ENCODE measurements at regions not wholly inside any gene's neighbourhood (a gene's known extent, or its start where the extent isn't known, plus 50 kb on each side); places are given as distances from the start of the nearest gene placed in this dataset.
"Not testable (repeated sequence)": the region's sequence is repeated elsewhere in the genome, so short reads cannot be mapped to it uniquely, and the experiment has no call there.

- peaks cover 4% of the 10 kb centered on the region for H3K9me3 ChIP-seq (ENCODE audit: insufficient read depth, low read depth, low read length)
Observed at GRCh38 chr13:71291842-71292146, 575.2 kb downstream of the DACH1 start.

DNA sequence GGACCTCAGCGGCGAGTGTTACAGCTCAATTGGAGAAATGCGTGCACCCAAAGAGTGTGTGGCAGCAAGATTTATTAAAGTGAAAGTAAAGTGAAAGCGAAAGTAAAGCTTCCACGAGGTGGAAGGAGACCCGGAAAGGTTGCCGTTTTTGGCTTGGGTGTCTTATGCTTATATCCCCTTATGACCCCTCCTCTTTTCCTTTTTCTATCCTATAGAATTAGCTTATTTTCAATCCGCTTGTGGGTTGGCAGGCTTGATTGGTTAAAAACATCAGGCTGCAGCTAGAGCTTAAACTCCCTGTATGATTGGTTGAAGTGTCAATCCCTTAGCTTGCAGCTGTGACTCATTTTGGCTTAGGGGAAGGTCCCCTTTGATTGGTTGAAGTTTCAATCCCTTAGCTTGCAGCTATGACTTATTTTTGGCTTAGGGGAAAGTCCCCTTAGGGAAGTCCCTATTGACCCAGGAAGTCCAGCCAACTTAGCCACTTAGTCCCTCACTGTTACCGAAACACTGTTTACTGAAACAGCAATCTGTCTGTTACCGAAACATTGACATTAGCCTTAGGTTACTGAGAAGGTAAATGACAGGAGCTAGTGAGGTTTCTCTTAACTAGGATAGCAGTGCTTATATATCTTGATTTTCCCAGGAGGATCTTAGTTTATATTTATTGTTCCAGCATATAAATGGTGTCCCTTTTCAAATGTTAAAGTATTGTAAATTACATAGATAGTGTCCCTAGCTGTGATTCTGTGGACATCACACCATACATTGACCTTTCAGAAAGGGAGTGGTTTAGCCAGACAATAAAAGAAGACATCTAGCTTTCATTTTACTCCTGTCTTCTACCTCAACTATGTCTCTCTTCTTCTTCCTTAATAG lies 575.8 kb downstream of the DACH1 start:
- Histone ChIP-seq H3K4me2 (ENCODE audit: low read length) (peak overlapping the region; percentile 13), H3K27ac (ENCODE audit: low read depth, low read length) (no peak overlapping the region), H3K27me3 (ENCODE audit: insufficient read depth, low read length) (no peaks in the 10 kb centered on the region), H4K20me1 (ENCODE audit: insufficient read depth, low read length) (no peaks in the 10 kb centered on the region), H3K4me1 (ENCODE audit: insufficient read depth, low read length) (no peaks in the 10 kb centered on the region), H3K9me3 (ENCODE audit: insufficient read depth, low read depth, low read length) (peaks cover 4% of the 10 kb centered on the region), H3K79me2 (ENCODE audit: insufficient read depth, low read length) (no peaks in the 10 kb centered on the region), H3K9ac (ENCODE audit: low read length) (no peak overlapping the region), H3K4me3 (ENCODE audit: insufficient read depth, low read depth, low read length) (no peak overlapping the region), H2AFZ (ENCODE audit: low read depth, low read length) (peak overlapping the region; percentile 28), H3K36me3 (ENCODE audit: insufficient read depth, low read length) (no peaks in the 10 kb centered on the region)
- Mint-ChIP-seq H3K9me3 (ENCODE audit: unreplicated experiment) (peaks cover 2% of the 10 kb centered on the region), H3K27ac (ENCODE audit: unreplicated experiment) (no peak overlapping the region), H3K27me3 (ENCODE audit: low read depth, unreplicated experiment) (no peaks in the 10 kb centered on the region), H3K4me1 (ENCODE audit: low read depth, unreplicated experiment) (peaks cover 5% of the 10 kb centered on the region), H3K36me3 (ENCODE audit: low read depth, unreplicated experiment) (no peaks in the 10 kb centered on the region), H3K4me3 (ENCODE audit: unreplicated experiment) (no peak overlapping the region)
- TF ChIP-seq EZH2 (IDR thresholded peaks at IDR 0.05; ENCODE audit: insufficient read depth, low read length) (no peak), CTCF (IDR thresholded peaks at IDR 0.05; ENCODE audit: insufficient read depth, low read depth, low read length) (no peak)
- FAIRE-seq: no peak
- DNase-seq (ENCODE audit: low read depth): no peak

More at GRCh38 chr13:71291842-71292146, 575.2 kb downstream of the DACH1 start:
- Mint-ChIP-seq H3K27ac (ENCODE audit: unreplicated experiment) (no peak overlapping the region), H3K9me3 (ENCODE audit: unreplicated experiment) (peaks cover 2% of the 10 kb centered on the region), H3K4me1 (ENCODE audit: low read depth, unreplicated experiment) (peaks cover 5% of the 10 kb centered on the region), H3K4me3 (ENCODE audit: unreplicated experiment) (no peak overlapping the region), H3K27me3 (ENCODE audit: low read depth, unreplicated experiment) (no peaks in the 10 kb centered on the region), H3K36me3 (ENCODE audit: low read depth, unreplicated experiment) (no peaks in the 10 kb centered on the region)
- Histone ChIP-seq H3K4me1 (ENCODE audit: insufficient read depth, low read length) (no peaks in the 10 kb centered on the region), H3K27me3 (ENCODE audit: insufficient read depth, low read length) (no peaks in the 10 kb centered on the region), H3K27ac (ENCODE audit: low read depth, low read length) (no peak overlapping the region), H4K20me1 (ENCODE audit: insufficient read depth, low read length) (no peaks in the 10 kb centered on the region), H3K4me3 (ENCODE audit: insufficient read depth, low read depth, low read length) (no peak overlapping the region), H2AFZ (ENCODE audit: low read depth, low read length) (no peak overlapping the region), H3K9ac (ENCODE audit: low read length) (no peak overlapping the region), H3K4me2 (ENCODE audit: low read length) (no peak overlapping the region), H3K79me2 (ENCODE audit: insufficient read depth, low read length) (no peaks in the 10 kb centered on the region), H3K36me3 (ENCODE audit: insufficient read depth, low read length) (no peaks in the 10 kb centered on the region)
- DNase-seq (ENCODE audit: low read depth): no peak
- no peak for TF ChIP-seq CTCF (IDR thresholded peaks at IDR 0.05; ENCODE audit: insufficient read depth, low read depth, low read length)
- no peak for TF ChIP-seq EZH2 (IDR thresholded peaks at IDR 0.05; ENCODE audit: insufficient read depth, low read length)
- no peak for FAIRE-seq

- H3K9me3 ChIP-seq (ENCODE audit: insufficient read depth, low read depth, low read length); H3K4me1 ChIP-seq (ENCODE audit: insufficient read depth, low read length); FAIRE-seq; H3K36me3 Mint-ChIP-seq (ENCODE audit: low read depth, unreplicated experiment); H4K20me1 ChIP-seq (ENCODE audit: insufficient read depth, low read length); H3K36me3 ChIP-seq (ENCODE audit: insufficient read depth, low read length); H2AFZ ChIP-seq (ENCODE audit: low read depth, low read length); H3K4me2 ChIP-seq (ENCODE audit: low read length); H3K27me3 ChIP-seq (ENCODE audit: insufficient read depth, low read length); H3K27me3 Mint-ChIP-seq (ENCODE audit: low read depth, unreplicated experiment); H3K9ac ChIP-seq (ENCODE audit: low read length); H3K27ac ChIP-seq (ENCODE audit: low read depth, low read length); H3K79me2 ChIP-seq (ENCODE audit: insufficient read depth, low read length); H3K4me3 ChIP-seq (ENCODE audit: insufficient read depth, low read depth, low read length); H3K4me1 Mint-ChIP-seq (ENCODE audit: low read depth, unreplicated experiment); DNase-seq (ENCODE audit: low read depth); H3K9me3 Mint-ChIP-seq (ENCODE audit: unreplicated experiment); H3K27ac Mint-ChIP-seq (ENCODE audit: unreplicated experiment); H3K4me3 Mint-ChIP-seq (ENCODE audit: unreplicated experiment): not testable (repeated sequence)
Observed at GRCh38 chr13:71289980-71290379, 577.0 kb downstream of the DACH1 start.

Measured in astrocyte (in vitro differentiated cells and primary cell).